ENCODE measurements at regions not wholly inside any gene's neighbourhood (a gene's known extent, or its start where the extent isn't known, plus 50 kb on each side); places are given as distances from the start of the nearest gene placed in this dataset.

DNA sequence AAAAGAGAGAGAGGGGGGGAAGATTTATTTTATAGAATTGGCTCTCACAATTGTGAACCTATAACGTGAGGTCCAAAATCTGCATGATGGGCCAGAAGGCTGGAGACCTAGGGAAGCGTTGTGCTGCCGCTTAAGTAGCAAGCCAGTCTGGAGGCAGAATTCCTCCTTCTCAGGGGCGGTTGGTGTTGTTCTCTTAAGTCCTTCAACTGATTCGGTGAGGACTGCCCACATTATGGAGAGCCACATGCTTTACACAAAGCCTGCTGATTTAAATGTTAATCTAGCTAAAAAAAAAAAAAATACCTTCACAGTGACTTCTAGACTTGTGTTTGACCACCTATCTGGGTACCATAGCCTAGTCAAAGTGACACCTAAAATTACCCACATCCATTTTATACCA lies 64.2 kb upstream of the CKS2 start:
- TF ChIP-seq, protein P1, sequence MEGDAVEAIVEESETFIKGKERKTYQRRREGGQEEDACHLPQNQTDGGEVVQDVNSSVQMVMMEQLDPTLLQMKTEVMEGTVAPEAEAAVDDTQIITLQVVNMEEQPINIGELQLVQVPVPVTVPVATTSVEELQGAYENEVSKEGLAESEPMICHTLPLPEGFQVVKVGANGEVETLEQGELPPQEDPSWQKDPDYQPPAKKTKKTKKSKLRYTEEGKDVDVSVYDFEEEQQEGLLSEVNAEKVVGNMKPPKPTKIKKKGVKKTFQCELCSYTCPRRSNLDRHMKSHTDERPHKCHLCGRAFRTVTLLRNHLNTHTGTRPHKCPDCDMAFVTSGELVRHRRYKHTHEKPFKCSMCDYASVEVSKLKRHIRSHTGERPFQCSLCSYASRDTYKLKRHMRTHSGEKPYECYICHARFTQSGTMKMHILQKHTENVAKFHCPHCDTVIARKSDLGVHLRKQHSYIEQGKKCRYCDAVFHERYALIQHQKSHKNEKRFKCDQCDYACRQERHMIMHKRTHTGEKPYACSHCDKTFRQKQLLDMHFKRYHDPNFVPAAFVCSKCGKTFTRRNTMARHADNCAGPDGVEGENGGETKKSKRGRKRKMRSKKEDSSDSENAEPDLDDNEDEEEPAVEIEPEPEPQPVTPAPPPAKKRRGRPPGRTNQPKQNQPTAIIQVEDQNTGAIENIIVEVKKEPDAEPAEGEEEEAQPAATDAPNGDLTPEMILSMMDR (conservative IDR thresholded peaks at IDR 0.05 in 1 of 2, IDR thresholded peaks at IDR 0.05 in 1 of 2; ENCODE audit: extremely low read depth in 1 of 2, insufficient read depth in 1 of 2, low read depth in 1 of 2, low read length in 2 of 2), result no peak
- no peak for TF ChIP-seq EZH2 (IDR thresholded peaks at IDR 0.05; ENCODE audit: borderline replicate concordance, low read length)

Data from mammary epithelial cell (primary cell).